RWPE1 (cell line): ENCODE measurements at regions not wholly inside any gene's neighbourhood (a gene's known extent, or its start where the extent isn't known, plus 50 kb on each side); places are given as distances from the start of the nearest gene placed in this dataset.

ENCODE experiments used
- CTCF ChIA-PET: fragments of 350-600 bp; sonication (Branson Sonifier 250); formaldehyde crosslinking; extraction: SDS; loops from one replicate; lab custom pipeline; 2021; lab: Yijun Ruan, JAX
- POLR2A ChIA-PET: fragments of 400-600 bp; formaldehyde crosslinking; extraction: SDS; loops from one replicate; lab custom pipeline; 2020; ENCODE audit warnings: antibody characterized with exemption; ENCODE audit not compliant: low non-redundant PET; lab: Yijun Ruan, JAX
- DNase-seq: peaks from one replicate; pipeline ENCODE4 v3.0.0; 2012; ENCODE audit warnings: low spot score
- H3K27ac ChIP-seq: fragments of 450-650 bp; 2 replicates; pipeline ENCODE4 v1.5.1; 2017
- CTCF ChIP-seq: fragments of 450-650 bp; conservative IDR thresholded peaks from 2 replicates; pipeline ENCODE4 v1.5.1; 2017; ENCODE audit warnings: low read depth, mild to moderate bottlenecking

- POLR2A ChIA-PET: no interaction called here
Measured at GRCh38 chr5:19369561-19369960, 618.4 kb downstream of the CDH18 start.

GRCh38 chr5:19370655-19371386 is 617.2 kb downstream of the CDH18 start:
- POLR2A ChIA-PET: no interaction called here
- DNase-seq: no peak
- CTCF ChIA-PET: no interaction called here
- H3K27ac ChIP-seq: no peak overlapping the region
- TF ChIP-seq CTCF: no peak

More at GRCh38 chr5:19369561-19369960, 618.4 kb downstream of the CDH18 start:
- no peak for TF ChIP-seq CTCF
- DNase-seq: no peak
- CTCF ChIA-PET: interaction anchor here (0.6 kb wide), 1 partner anchor 575 kb away, joined by 3 read pairs; no protein-coding TSS in a partner anchor
- no peak overlapping the region for H3K27ac ChIP-seq

GRCh38 chr5:19388391-19388790 is 599.6 kb downstream of the CDH18 start:
- DNase-seq: no peak
- no peak for TF ChIP-seq CTCF
- POLR2A ChIA-PET: no interaction called here
- CTCF ChIA-PET: no interaction called here
- H3K27ac ChIP-seq: no peak overlapping the region

GRCh38 chr5:19401032-19401431 is 587.0 kb downstream of the CDH18 start:
- no peak overlapping the region for H3K27ac ChIP-seq
- ChIA-PET CTCF (no interaction called here), POLR2A (no interaction called here)
- DNase-seq: no peak
- no peak for TF ChIP-seq CTCF

- no peak for DNase-seq
Measured at GRCh38 chr5:19406576-19407365, 581.2 kb downstream of the CDH18 start.

More at GRCh38 chr5:19406576-19407365, 581.2 kb downstream of the CDH18 start:
- ChIA-PET CTCF (no interaction called here), POLR2A (no interaction called here)
- TF ChIP-seq CTCF: no peak
- no peak overlapping the region for H3K27ac ChIP-seq
